ENCODE measurements at regions not wholly inside any gene's neighbourhood (a gene's known extent, or its start where the extent isn't known, plus 50 kb on each side); places are given as distances from the start of the nearest gene placed in this dataset.

DNA sequence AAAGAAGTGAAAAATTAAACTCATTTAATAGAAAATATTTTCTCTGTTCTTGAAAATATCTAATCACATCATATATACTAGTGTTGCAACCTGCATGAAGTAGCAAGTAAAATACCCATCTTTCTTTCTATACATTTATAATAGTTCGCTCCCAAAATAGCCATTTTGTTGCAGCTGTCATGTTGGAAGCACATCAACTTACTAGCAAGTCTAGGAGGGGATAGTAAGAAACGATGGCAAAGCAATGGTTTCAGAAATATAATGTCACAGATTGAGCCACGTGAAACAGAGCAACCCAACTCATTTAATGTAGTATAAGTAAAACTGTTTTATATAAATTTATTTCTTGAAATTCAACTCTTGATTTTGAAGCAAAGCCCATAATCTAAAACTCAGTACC is 521.8 kb downstream of the LRRIQ3 start:
- TF ChIP-seq, protein P1, sequence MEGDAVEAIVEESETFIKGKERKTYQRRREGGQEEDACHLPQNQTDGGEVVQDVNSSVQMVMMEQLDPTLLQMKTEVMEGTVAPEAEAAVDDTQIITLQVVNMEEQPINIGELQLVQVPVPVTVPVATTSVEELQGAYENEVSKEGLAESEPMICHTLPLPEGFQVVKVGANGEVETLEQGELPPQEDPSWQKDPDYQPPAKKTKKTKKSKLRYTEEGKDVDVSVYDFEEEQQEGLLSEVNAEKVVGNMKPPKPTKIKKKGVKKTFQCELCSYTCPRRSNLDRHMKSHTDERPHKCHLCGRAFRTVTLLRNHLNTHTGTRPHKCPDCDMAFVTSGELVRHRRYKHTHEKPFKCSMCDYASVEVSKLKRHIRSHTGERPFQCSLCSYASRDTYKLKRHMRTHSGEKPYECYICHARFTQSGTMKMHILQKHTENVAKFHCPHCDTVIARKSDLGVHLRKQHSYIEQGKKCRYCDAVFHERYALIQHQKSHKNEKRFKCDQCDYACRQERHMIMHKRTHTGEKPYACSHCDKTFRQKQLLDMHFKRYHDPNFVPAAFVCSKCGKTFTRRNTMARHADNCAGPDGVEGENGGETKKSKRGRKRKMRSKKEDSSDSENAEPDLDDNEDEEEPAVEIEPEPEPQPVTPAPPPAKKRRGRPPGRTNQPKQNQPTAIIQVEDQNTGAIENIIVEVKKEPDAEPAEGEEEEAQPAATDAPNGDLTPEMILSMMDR (conservative IDR thresholded peaks at IDR 0.05): no peak
- TF ChIP-seq EZH2 (IDR thresholded peaks at IDR 0.05; ENCODE audit: low read depth): no peak

Data from PC-9 (cell line).